Fibroblast of the conjunctiva (primary cell): ENCODE measurements at regions not wholly inside any gene's neighbourhood (a gene's known extent, or its start where the extent isn't known, plus 50 kb on each side); places are given as distances from the start of the nearest gene placed in this dataset.

Experiments
- DNase-seq: peaks from one replicate; pipeline ENCODE4 v3.0.0-alpha.2; 2010; ENCODE audit warnings: low read depth

DNA sequence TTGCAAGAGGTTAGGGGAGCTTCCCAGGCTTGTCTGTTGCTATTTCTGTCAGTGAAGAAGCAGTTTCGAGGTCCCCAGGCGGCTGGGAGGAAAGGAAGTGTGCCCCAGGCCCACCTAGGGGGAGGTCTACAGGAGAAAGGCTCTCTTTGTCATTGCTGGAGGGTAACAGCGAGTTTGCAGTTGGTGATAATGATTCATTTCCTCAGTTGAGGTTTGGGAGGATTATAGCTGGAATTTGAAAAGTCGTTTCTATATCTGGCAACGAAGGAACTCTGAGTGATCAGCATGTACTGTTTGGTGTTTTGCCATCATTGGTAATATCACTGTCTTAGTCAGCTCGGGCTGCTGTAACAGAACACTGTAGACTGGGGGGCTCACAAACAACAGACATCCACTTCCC lies 65.5 kb upstream of the UBE3A start:
- DNase-seq, result no peak

DNA sequence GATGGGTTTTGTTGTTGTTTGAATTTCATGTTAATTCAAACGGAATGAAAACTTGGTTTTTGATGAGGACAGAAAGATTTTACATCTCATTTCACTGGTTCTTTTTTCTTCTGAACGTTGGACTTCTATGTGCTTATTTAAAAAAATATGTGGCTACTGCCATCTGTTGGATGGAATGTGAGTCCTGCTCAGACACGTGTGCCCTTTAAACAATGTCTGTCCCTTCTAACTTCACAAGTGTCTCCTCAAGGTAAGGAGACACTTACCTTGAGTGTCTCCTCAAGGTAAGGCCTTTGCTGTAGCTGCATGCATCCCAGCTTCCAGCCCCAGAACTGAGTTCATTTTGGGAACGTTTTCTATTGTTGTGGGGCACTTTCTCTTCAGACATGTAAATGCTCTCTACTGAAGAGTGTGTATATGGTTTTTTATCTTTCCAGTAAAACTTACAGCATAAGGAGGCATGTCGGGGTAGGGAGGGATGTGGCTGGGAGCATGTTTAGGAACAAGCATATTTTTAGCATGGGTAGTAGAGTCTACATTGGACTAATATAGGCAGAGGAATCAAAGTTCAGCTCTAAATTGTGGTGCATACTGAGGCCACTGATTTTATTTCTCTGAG lies 63.1 kb upstream of the UBE3A start:
- no peak for DNase-seq

DNA sequence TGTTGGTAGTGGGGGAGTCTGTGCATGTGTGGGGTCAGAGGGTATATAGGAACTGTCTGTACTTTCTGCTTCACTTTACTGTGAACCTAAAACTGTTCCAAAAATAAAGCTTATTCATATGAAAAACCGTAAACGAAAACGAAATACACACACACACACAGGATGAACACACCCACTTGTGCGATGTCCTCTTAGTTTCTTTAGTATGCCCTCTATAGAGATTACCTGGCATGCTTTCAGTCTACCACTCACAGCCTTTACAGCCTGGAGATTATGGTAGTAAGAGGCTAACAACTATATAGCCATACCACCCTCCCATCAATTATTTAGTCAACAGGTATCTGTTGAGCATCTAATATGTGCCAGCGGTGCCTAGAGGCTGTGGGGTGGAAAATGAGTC lies 60.0 kb upstream of the UBE3A start:
- DNase-seq, result no peak

DNA sequence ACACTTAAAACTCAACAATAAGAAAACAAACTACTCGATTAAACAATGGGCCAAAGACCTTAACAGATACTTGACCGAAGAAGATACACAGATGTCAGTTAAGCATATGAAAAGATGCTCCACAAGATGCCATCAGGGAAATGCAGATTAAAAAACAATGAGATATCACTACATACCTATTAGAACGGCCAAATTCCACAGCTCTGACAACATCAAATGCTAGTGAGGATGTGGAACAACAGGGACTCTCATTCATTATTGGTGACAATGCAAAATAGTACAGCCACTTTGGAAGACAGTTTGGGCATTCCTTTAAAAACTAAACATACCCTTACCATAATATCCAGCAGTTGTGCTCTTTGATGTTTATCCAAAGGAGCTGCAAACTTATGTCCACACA lies 59.1 kb upstream of the UBE3A start:
- DNase-seq, result no peak

DNA sequence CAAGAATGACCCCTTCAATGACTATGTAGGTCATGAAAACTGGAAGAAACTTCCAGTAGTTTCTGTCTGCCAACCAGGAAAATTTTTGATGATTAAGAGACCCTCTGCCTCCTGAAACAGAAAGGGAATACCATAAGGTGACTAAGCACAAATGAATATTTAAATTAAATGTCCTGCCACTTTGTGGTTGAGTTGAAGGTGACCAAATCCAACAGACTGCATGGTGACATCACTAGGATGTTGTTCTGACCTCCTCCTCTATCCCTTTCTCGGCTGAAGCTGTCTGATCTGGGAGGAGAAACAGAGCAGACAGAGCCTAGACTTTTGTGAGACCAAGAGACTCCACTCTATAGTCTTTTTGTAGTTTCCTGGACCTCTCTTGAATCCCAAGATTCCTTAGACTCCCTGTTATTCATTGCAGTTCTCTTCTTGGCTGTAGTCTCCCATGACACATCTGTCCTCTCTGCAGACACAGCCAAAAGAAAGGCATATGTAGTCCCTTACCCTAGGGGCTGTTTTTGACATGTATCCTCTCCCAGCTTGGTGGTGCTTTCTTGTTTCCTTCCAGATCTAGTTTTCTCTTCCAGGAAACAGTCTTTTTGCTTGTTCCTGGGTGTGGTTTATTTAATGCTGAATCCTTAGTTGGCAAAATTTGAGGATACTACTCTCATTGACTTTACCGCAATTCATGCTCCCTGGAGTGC lies 55.2 kb upstream of the UBE3A start:
- DNase-seq, result no peak

DNA sequence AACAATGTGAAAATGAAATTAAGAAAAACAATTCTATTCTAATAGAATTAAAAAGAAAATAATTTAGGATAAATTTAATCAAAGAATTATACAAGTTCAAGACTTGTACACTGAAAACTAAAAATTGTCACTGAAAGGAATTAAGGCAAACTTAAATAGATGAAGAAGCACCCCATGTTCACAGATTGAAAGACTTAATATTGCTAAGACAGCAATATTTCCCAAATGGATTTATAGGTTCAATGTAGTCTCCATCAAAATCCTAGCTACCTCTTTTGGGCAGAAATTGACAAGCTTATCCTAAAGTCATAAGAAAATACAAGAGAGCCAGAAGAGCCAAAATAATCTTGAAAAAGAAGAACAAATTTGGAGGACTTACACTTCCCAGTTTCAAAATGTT lies 53.5 kb upstream of the UBE3A start:
- DNase-seq, result no peak
